NCI-H774 (cell line): ENCODE measurements at regions not wholly inside any gene's neighbourhood (a gene's known extent, or its start where the extent isn't known, plus 50 kb on each side); places are given as distances from the start of the nearest gene placed in this dataset.
"Not testable (repeated sequence)": the region's sequence is repeated elsewhere in the genome, so short reads cannot be mapped to it uniquely, and the experiment has no call there.

Source experiments
- DNase-seq: peaks from one replicate; lab custom pipeline; 2025; lab: John Stamatoyannopoulos, UW

- no peak for DNase-seq
Measured at GRCh38 chr5:109989994-109990722, 300.4 kb downstream of the MAN2A1 start.

- DNase-seq: no peak
Measured at GRCh38 chr5:109990723-109991359, 301.1 kb downstream of the MAN2A1 start.

DNA sequence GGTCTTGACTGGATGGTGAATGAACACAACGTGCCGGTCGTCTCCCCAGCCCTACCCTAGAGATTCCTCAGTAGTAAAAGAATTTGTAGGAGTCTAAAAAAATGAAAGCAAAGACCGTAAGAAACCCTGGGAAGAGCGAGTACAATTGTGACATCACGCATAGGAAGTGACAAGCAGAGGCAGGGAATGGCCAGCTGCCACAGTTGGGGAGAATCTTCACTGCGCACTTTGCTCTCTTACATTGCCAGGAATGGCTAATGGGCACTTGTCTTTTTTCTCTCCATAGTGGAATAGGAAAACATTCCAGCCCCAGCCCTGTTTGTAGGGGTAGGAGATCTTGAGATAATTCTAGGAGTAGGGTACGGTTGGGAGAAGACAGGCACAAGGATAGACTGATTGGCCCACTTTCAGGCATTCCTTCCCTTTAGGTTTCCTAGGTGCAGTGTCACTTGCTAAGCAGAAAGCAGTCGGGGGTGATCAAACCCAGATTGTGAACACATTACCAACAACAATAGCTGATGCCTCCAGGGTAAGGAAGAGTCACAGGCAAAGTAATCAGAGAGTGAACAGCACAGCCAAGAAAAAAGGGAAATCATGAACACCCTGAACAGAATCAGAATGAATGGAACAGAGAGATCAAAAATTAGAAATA is 302.7 kb downstream of the MAN2A1 start:
- DNase-seq: no peak

DNA sequence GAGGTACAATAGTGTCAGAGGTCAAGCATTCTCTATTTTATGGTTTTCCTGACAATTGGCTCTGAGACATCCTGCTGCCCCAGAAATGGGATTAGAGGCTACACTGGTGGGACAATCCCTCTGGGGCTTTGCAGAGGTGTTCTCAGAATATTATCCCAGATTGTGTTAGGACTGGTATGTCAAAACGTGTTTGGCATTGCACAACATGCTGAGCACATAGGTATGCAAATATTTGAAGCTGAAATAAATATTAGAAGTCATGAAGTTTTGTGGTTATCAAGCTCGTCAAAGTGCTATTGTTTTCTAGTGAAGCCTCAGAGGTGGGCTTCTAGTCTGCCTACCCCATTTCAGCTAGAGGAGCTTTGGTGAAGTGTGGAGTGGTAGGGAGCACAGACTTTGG is 304.4 kb downstream of the MAN2A1 start:
- DNase-seq: no peak

DNA sequence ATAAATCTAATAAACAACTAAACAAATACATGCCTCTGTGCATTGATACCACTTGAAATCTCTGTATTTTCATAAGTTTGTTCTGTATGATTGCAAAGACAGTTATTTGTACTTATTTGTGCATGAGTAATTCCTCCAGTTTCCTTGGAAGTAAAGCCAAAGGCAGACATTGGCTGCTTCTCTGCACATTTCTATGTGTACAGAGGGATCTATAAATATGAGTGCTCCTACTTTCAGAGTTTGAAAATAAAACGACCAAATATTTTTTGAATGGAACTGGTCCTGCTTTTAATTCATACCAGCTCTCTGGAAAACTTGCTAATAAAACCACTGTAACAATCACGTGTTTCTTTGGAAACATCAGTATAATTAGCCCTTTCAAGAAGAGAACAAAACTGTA is 306.5 kb downstream of the MAN2A1 start:
- DNase-seq: no peak

GRCh38 chr5:109997161-109997560 is 307.4 kb downstream of the MAN2A1 start:
- DNase-seq: no peak

DNA sequence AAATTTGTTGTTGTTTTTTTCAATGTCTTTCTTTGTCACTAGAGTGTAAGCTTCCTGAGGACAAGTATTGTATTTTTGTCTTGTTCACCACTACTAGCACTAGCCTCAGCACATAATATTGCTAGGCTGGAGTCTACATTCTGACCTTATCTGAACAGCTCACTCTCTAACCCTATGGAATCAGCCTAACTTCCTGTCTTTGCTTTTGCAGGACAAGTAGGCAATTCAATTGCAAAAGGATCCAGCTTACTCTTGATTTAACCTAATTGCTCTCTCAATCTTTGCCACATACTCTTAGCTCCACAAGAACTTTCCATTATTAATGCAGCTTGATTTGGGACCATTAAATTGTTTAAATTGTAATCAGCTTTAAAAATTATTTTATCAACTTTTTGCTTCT is 308.5 kb downstream of the MAN2A1 start:
- no peak for DNase-seq

DNA sequence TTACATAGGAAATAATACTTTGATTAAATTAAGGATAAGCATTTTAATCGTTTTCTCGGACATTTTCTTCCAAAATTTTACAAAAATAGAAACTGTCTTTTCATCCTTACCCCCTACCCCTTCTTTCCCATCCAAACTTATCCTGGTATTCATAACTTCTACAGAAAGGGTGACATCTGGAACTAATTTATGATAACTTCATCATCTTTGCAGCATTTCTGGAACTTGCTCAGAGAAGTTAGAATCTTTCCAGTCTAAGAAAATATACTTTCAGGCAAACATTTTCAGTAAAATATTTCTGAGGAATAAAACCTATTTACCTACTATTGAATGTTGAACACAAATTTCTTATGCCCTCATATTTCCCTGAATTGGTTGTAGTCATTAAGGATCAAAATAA is 309.0 kb downstream of the MAN2A1 start:
- no peak for DNase-seq

GRCh38 chr5:110001648-110002047 is 311.9 kb downstream of the MAN2A1 start:
- no peak for DNase-seq

GRCh38 chr5:110002652-110003051 is 312.9 kb downstream of the MAN2A1 start:
- no peak for DNase-seq

DNA sequence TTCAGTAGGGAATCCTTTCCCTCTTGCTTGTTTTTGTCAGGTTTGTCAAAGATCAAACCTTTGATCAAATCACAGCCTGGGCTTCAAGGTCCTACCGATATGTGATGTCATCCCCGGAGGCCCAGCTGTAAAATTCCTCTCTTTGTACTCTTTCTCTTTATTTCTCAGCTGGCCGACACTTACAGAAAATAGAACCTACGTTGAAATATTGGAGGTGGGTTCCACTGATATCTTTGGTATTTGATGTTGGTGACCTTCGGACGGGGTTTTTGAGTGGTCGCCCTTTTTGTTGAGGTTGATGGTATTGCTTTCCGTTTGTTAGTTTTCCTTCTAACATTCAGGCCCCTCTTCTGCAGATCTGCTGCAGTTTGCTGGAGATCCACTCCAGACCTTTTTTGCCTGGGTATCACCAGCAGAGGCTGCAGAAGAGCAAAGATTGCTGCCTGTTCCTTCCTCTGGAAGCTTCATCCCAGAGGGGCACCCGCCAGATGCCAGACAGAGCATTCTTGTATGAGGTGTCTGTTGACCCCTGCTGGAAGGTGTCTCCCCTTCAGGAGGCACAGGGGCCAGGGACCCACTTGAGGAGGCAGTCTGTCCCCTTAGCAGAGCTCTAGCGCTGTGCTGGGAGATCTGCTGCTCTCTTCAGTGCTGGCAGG is 316.3 kb downstream of the MAN2A1 start:
- not testable (repeated sequence) for DNase-seq

DNA sequence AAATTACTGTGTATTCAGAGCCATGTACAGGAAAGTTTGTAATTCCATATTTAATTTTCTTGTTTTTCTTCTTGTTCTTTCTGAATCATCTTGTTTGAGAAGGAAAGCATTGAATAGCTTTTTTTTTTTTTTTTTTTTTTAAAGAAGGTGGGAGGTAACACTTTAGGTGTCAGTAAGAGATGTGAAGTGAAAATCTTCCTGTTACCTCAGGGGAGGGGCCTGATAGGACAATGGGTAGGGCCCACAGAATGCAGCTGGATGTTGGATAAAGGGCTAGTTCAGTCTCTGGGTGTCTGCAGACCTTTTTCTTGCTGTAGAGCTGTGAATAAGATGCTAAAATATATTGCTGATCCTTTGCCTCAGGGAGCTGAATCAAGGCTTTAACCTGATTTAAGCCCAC is 317.4 kb downstream of the MAN2A1 start:
- DNase-seq: no peak

DNA sequence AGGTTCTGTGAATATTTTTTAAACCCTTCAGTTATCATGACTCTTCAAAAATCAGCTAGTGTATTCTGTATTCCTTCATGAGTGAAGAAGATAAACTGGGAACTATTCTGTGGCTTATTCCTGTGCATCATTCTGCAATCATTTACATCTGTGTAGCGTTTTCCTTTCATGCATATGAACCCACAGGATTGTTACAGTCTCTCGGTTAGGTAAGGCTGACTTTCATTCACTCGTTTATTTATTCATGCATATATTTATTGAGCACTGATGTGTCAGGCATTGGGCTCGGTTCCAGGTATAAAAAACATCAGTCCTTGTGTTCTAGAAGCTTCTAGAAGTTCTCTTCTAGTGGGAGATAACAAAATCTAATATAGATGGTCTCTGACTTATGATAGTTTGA is 318.4 kb downstream of the MAN2A1 start:
- no peak for DNase-seq

GRCh38 chr5:110012145-110012544 is 322.4 kb downstream of the MAN2A1 start:
- no peak for DNase-seq

GRCh38 chr5:110013017-110013416 is 323.3 kb downstream of the MAN2A1 start:
- DNase-seq: no peak

DNA sequence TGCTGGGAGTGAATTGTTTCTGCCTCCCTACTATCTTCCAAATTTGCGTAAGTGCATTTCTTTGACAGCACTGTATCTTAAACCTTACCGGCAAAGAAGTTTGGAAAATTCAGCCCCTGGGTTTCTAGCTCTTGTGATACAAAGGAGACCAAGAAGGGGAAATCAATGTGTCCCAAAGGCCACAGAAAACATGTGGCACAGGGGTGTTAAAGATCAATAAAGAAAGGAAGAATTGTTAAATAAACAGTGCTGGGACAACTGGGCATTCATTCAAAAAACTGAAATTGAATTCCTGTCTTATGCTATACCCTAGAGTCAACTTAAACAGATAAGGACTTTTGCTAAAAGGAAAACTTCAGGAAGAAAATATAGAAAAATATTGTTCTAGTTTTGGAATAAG is 328.1 kb downstream of the MAN2A1 start:
- DNase-seq: no peak

- no peak for DNase-seq
Measured at GRCh38 chr5:110018509-110018908, 328.8 kb downstream of the MAN2A1 start.

GRCh38 chr5:110019119-110019518 is 329.4 kb downstream of the MAN2A1 start:
- DNase-seq: no peak

- DNase-seq: no peak
Measured at GRCh38 chr5:110019780-110020179, 330.1 kb downstream of the MAN2A1 start.

- DNase-seq: no peak
Measured at GRCh38 chr5:110021251-110021650, 331.5 kb downstream of the MAN2A1 start.

DNA sequence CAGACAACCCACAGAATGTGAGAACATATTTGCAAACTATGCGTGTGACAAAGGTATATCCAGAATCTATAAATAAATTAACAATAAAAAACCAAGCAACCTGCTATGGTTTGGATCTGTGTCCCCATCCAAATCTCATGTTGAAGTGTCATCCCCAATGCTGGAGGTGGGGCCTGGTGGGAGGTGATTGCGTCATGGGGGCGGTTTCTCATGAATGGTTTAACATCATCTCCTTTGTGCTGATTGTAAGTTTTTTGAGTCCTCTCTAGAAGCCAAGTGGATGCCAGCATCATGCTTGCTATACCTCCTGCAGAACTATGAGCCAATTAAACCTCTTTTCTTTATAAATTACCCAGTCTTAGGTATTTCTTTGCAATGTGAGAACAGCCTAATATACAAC is 335.4 kb downstream of the MAN2A1 start:
- DNase-seq: no peak

DNA sequence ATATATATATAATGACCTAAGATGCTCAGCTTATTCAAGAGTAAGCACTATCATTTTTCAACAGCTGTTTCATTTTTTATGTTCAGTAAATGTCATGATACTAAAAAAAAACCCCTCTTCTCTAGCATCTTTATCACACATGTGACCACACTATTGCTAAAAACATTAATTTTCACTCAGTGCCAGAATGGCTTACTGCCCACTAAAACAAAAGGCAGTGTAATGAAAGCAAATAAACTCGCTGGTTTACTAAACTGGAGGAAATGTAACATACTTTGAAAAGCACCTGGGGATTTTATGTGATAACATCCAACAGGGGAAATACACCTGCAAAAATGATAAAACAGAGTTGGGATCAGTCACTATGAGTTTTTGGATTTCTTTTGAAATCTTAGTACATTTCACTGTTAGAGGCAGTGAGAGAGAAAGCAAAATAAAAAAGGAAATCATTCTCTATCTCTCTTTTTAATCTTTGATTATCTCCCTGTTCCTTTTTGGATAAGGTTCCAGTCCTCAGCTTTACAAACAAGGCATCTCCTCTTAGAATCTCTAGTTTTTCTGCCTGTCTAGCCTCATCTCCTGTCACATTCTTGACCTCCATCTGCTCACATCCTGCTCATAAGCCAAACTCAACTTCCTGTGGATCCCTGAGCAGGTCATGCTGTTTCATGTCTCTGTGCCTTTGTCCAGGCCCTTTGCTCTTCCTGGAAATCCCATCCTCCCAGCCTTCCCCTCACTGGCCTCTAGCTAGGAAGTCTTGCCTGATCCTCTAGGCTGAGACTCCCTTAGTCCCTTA is 338.0 kb downstream of the MAN2A1 start:
- no peak for DNase-seq
